Keratinocyte (primary cell): ENCODE measurements at regions not wholly inside any gene's neighbourhood (a gene's known extent, or its start where the extent isn't known, plus 50 kb on each side); places are given as distances from the start of the nearest gene placed in this dataset.

ENCODE experiments used
- DNase-seq: peaks from one replicate; pipeline ENCODE4 v3.0.0-alpha.2; 2011; ENCODE audit warnings: low read depth, missing footprints, low spot score
- FAIRE-seq: peaks from 2 replicates; lab custom pipeline; 2011; peaks lifted over from hg19 to GRCh38; lab: Jason Lieb, UNC
- H2AFZ ChIP-seq: 2 replicates; pipeline ENCODE4 v1.6.0; 2012; ENCODE audit warnings: low read length, control low read depth, inconsistent platforms; ENCODE audit not compliant: control insufficient read depth
- H3K27ac ChIP-seq: 2 replicates; pipeline ENCODE4 v1.5.1; 2011; ENCODE audit warnings: low read length; ENCODE audit not compliant: control insufficient read depth, insufficient read depth
- H3K27me3 ChIP-seq: 3 replicates; pipeline ENCODE4 v1.6.0; 2011; ENCODE audit warnings: low read length; ENCODE audit not compliant: control insufficient read depth, insufficient read depth; ENCODE audit errors: extremely low read depth
- H3K36me3 ChIP-seq, 2 experiments: 2 replicates in 1 of 2; 3 replicates in 1 of 2; pipeline ENCODE4 v1.5.1; 2011; ENCODE audit warnings: low read length in 2 of 2, mild to moderate bottlenecking in 1 of 2; ENCODE audit not compliant: control insufficient read depth in 2 of 2, insufficient read depth in 2 of 2; ENCODE audit errors: extremely low read depth in 1 of 2
- H3K4me1 ChIP-seq: 3 replicates; pipeline ENCODE4 v1.5.1; 2011; ENCODE audit warnings: low read length; ENCODE audit not compliant: control insufficient read depth, insufficient read depth; ENCODE audit errors: extremely low read depth
- H3K4me2 ChIP-seq: 3 replicates; pipeline ENCODE4 v1.6.0; 2011; ENCODE audit warnings: low read depth, low read length; ENCODE audit not compliant: control insufficient read depth, insufficient read depth; ENCODE audit errors: extremely low read depth
- H3K4me3 ChIP-seq, 3 experiments: fragments of 200-600 bp in 1 of 3; sonication (generic) in 1 of 3; 2 replicates in 2 of 3; 3 replicates in 1 of 3; pipeline ENCODE4 v1.5.1; 2011 to 2016; ENCODE audit warnings: low read length in 3 of 3, mild to moderate bottlenecking in 3 of 3, control low read depth in 2 of 3, inconsistent platforms in 1 of 3, low read depth in 1 of 3, mixed read lengths in 1 of 3, mixed run types in 1 of 3, moderate library complexity in 1 of 3; ENCODE audit not compliant: control insufficient read depth in 2 of 3, insufficient read depth in 2 of 3; ENCODE audit errors: extremely low read depth in 1 of 3
- H3K79me2 ChIP-seq: 2 replicates; pipeline ENCODE4 v1.6.0; 2012; ENCODE audit warnings: low read length; ENCODE audit not compliant: control insufficient read depth, insufficient read depth
- H3K9ac ChIP-seq: 3 replicates; pipeline ENCODE4 v1.6.0; 2011; ENCODE audit warnings: low read length; ENCODE audit not compliant: control insufficient read depth, insufficient read depth; ENCODE audit errors: extremely low read depth
- H3K9me1 ChIP-seq: 3 replicates; pipeline ENCODE4 v1.6.0; 2011; ENCODE audit warnings: low read length; ENCODE audit not compliant: control insufficient read depth, insufficient read depth; ENCODE audit errors: extremely low read depth
- H3K9me3 ChIP-seq: 2 replicates; pipeline ENCODE4 v1.5.1; 2012; ENCODE audit warnings: low read depth, low read length; ENCODE audit not compliant: control insufficient read depth
- H4K20me1 ChIP-seq: 3 replicates; pipeline ENCODE4 v1.6.0; 2011; ENCODE audit warnings: low read length; ENCODE audit not compliant: control insufficient read depth, insufficient read depth; ENCODE audit errors: extremely low read depth
- EZH2 ChIP-seq: IDR thresholded peaks from one replicate; pipeline ENCODE4 v1.6.1; 2012; ENCODE audit warnings: inconsistent platforms, mild to moderate bottlenecking, low read length, moderate library complexity
- dilution Hi-C: fragments of 300-500 bp; cut with MboI; formaldehyde crosslinking; loops from one replicate; pipeline ENCODE4 v1.7.0; 2020; ENCODE audit warnings: low sequenced_read_pairs; ENCODE audit not compliant: extremely low pct_ligation_motif_present
- TF ChIP-seq, protein P1 (sequence below), 3 experiments: IDR thresholded peaks in 1 of 3; conservative IDR thresholded peaks in 1 of 3; optimal IDR thresholded peaks in 1 of 3; 2 replicates in 2 of 3; 3 replicates in 1 of 3; pipeline versions ENCODE3 to v1.5.1; 2011; ENCODE audit warnings: low read length in 3 of 3, mild to moderate bottlenecking in 3 of 3, moderate library complexity in 2 of 3, control low read depth in 1 of 3, inconsistent platforms in 1 of 3; ENCODE audit not compliant: insufficient read depth in 2 of 3; ENCODE audit errors: extremely low read depth in 1 of 3

- dilution Hi-C loops: no loop called here
Measured at GRCh38 chr1:189356206-189356605, 1121.5 kb downstream of the BRINP3 start.

DNA sequence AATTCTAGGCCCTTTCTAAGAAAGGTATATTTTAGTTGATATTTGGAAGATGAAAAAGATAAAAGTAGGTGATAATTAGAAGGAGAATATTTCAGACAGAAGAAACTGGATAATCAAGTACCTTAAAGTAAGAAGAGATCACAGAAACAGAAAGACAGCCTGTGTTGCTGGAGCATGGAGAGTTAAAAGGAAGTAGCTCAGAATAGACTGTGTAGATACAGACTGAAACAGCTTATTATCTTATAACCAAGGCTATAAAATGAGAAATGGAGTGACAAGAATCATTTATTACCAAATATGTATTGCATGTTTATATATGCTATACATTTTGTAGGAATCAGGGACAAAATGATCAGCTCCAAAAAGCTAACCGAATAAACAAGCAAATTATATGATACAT, 1120.3 kb downstream of the BRINP3 start:
- Histone ChIP-seq H3K9me1 (no peaks in the 10 kb centered on the region), H3K27me3 (no peaks in the 10 kb centered on the region), H3K4me3 (no peak overlapping the region), H2AFZ (no peak overlapping the region), H3K27ac (no peak overlapping the region), H3K79me2 (no peaks in the 10 kb centered on the region), H3K9me3 (no peaks in the 10 kb centered on the region), H3K4me2 (no peak overlapping the region), H4K20me1 (no peaks in the 10 kb centered on the region), H3K4me1 (no peaks in the 10 kb centered on the region), H3K9ac (no peak overlapping the region), H3K36me3 (no peaks in the 10 kb centered on the region)
- FAIRE-seq (no peak), DNase-seq (no peak)
- dilution Hi-C loops: no loop called here
- TF ChIP-seq, protein P1, sequence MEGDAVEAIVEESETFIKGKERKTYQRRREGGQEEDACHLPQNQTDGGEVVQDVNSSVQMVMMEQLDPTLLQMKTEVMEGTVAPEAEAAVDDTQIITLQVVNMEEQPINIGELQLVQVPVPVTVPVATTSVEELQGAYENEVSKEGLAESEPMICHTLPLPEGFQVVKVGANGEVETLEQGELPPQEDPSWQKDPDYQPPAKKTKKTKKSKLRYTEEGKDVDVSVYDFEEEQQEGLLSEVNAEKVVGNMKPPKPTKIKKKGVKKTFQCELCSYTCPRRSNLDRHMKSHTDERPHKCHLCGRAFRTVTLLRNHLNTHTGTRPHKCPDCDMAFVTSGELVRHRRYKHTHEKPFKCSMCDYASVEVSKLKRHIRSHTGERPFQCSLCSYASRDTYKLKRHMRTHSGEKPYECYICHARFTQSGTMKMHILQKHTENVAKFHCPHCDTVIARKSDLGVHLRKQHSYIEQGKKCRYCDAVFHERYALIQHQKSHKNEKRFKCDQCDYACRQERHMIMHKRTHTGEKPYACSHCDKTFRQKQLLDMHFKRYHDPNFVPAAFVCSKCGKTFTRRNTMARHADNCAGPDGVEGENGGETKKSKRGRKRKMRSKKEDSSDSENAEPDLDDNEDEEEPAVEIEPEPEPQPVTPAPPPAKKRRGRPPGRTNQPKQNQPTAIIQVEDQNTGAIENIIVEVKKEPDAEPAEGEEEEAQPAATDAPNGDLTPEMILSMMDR (optimal IDR thresholded peaks at IDR 0.05 in 1 of 3, IDR thresholded peaks at IDR 0.05 in 1 of 3, conservative IDR thresholded peaks at IDR 0.05 in 1 of 3; ENCODE audit: extremely low read depth in 1 of 3, insufficient read depth in 2 of 3, low read length in 3 of 3): no peak
- TF ChIP-seq EZH2: no peak

More at GRCh38 chr1:189356206-189356605, 1121.5 kb downstream of the BRINP3 start:
- no peaks in the 10 kb centered on the region for H3K4me1 ChIP-seq
- no peaks in the 10 kb centered on the region for H3K36me3 ChIP-seq
- H3K9me3 ChIP-seq: no peaks in the 10 kb centered on the region
- no peak overlapping the region for H2AFZ ChIP-seq
- H3K27ac ChIP-seq: no peak overlapping the region
- no peak overlapping the region for H3K9ac ChIP-seq
- no peaks in the 10 kb centered on the region for H3K9me1 ChIP-seq
- H3K27me3 ChIP-seq: no peaks in the 10 kb centered on the region
- TF ChIP-seq, protein P1 (optimal IDR thresholded peaks at IDR 0.05 in 1 of 3, IDR thresholded peaks at IDR 0.05 in 1 of 3, conservative IDR thresholded peaks at IDR 0.05 in 1 of 3; ENCODE audit: extremely low read depth in 1 of 3, insufficient read depth in 2 of 3, low read length in 3 of 3): no peak
- TF ChIP-seq EZH2: no peak
- no peak for DNase-seq
- H4K20me1 ChIP-seq: no peaks in the 10 kb centered on the region
- no peak for FAIRE-seq
- no peaks in the 10 kb centered on the region for H3K79me2 ChIP-seq
- no peak overlapping the region for H3K4me2 ChIP-seq
- H3K4me3 ChIP-seq: no peak overlapping the region
